Stimulated activated CD4-positive, alpha-beta T cell treated with anti-CD3 and anti-CD28 coated beads, Interleukin-15, amount 100 ng/mL, for 24 hours (primary cell): ENCODE measurements at regions not wholly inside any gene's neighbourhood (a gene's known extent, or its start where the extent isn't known, plus 50 kb on each side); places are given as distances from the start of the nearest gene placed in this dataset.
"Not testable (repeated sequence)": the region's sequence is repeated elsewhere in the genome, so short reads cannot be mapped to it uniquely, and the experiment has no call there.

Experiments
- DNase-seq: peaks from one replicate; pipeline ENCODE4 v3.0.0-alpha.2; 2020

- no peak for DNase-seq
Observed at GRCh38 chr13:94901070-94901469, 188.7 kb upstream of the SOX21 start.

- no peak for DNase-seq
Observed at GRCh38 chr13:94896719-94897317, 184.5 kb upstream of the SOX21 start.

- no peak for DNase-seq
Observed at GRCh38 chr13:94896238-94896637, 183.9 kb upstream of the SOX21 start.

- DNase-seq: no peak
Observed at GRCh38 chr13:94886191-94886590, 173.8 kb upstream of the SOX21 start.

- DNase-seq: no peak
Observed at GRCh38 chr13:94880463-94880862, 168.1 kb upstream of the SOX21 start.

GRCh38 chr13:94878602-94879165 is 166.3 kb upstream of the SOX21 start:
- DNase-seq: no peak

- DNase-seq: no peak
Observed at GRCh38 chr13:94864474-94864873, 152.1 kb upstream of the SOX21 start.

GRCh38 chr13:94860981-94861407 is 148.6 kb upstream of the SOX21 start:
- no peak for DNase-seq

- DNase-seq: no peak
Observed at GRCh38 chr13:94859811-94860210, 147.5 kb upstream of the SOX21 start.

GRCh38 chr13:94859278-94859691 is 146.9 kb upstream of the SOX21 start:
- no peak for DNase-seq

- no peak for DNase-seq
Observed at GRCh38 chr13:94858856-94859255, 146.5 kb upstream of the SOX21 start.

GRCh38 chr13:94854688-94855087 is 142.3 kb upstream of the SOX21 start:
- DNase-seq: no peak

GRCh38 chr13:94851576-94851975 is 139.2 kb upstream of the SOX21 start:
- DNase-seq: no peak

GRCh38 chr13:94849254-94849653 is 136.9 kb upstream of the SOX21 start:
- no peak for DNase-seq

GRCh38 chr13:94842901-94843300 is 130.6 kb upstream of the SOX21 start:
- no peak for DNase-seq

- DNase-seq: not testable (repeated sequence)
Observed at GRCh38 chr13:94837056-94837455, 124.7 kb upstream of the SOX21 start.

GRCh38 chr13:94829837-94830365 is 117.6 kb upstream of the SOX21 start:
- no peak for DNase-seq

- no peak for DNase-seq
Observed at GRCh38 chr13:94829185-94829836, 117.0 kb upstream of the SOX21 start.

GRCh38 chr13:94827566-94827965 is 115.2 kb upstream of the SOX21 start:
- no peak for DNase-seq

GRCh38 chr13:94825507-94825906 is 113.2 kb upstream of the SOX21 start:
- DNase-seq: no peak

GRCh38 chr13:94824601-94825000 is 112.3 kb upstream of the SOX21 start:
- DNase-seq: no peak

- no peak for DNase-seq
Observed at GRCh38 chr13:94822356-94822755, 110.0 kb upstream of the SOX21 start.

- DNase-seq: no peak
Observed at GRCh38 chr13:94816256-94816655, 103.9 kb upstream of the SOX21 start.

- no peak for DNase-seq
Observed at GRCh38 chr13:94813920-94814475, 101.7 kb upstream of the SOX21 start.
